IMR-90 (cell line): ENCODE measurements at regions not wholly inside any gene's neighbourhood (a gene's known extent, or its start where the extent isn't known, plus 50 kb on each side); places are given as distances from the start of the nearest gene placed in this dataset.

Experiments used
- ATAC-seq: fragments of 200-7000 bp; cut with Tn5 transposase; 2 replicates; pipeline ENCODE4 v1.9.1; 2020; ENCODE audit warnings: low read depth, mild to moderate bottlenecking, moderate library complexity
- BruUV-seq: library from RNA; stranded (reverse); fragments of 400-500 nt; replicated peaks from 2 replicates; lab custom pipeline; 2021; lab: Mats Ljungman, UMichigan
- CTCF ChIA-PET: fragments of 300-600 bp; formaldehyde crosslinking; extraction: SDS; loops from one replicate; lab custom pipeline; 2021; ENCODE audit warnings: antibody characterized with exemption; lab: Yijun Ruan, JAX
- POLR2A ChIA-PET: fragments of 300-600 bp; sonication (Branson Sonifier 250); formaldehyde crosslinking; loops from one replicate; lab custom pipeline; 2022; ENCODE audit warnings: antibody characterized with exemption; ENCODE audit not compliant: unreplicated experiment; lab: Charles Lee
- DNase-seq: peaks from one replicate; pipeline ENCODE4 v3.0.0; 2013
- H2AFZ ChIP-seq: replicated peaks from 2 replicates; pipeline ENCODE3; 2013; ENCODE audit warnings: low read length, mild to moderate bottlenecking; ENCODE audit not compliant: poor library complexity
- H2AK5ac ChIP-seq: 2 replicates; pipeline ENCODE4 v1.6.1; 2013; ENCODE audit warnings: low read depth, low read length, inconsistent platforms
- H2AK9ac ChIP-seq: replicated peaks from 2 replicates; pipeline ENCODE3; 2013; ENCODE audit warnings: mild to moderate bottlenecking, low read depth, low read length, moderate library complexity; ENCODE audit not compliant: poor library complexity
- H2BK120ac ChIP-seq: 2 replicates; pipeline ENCODE4 v1.6.1; 2013; ENCODE audit warnings: low read depth, low read length, inconsistent platforms
- H2BK15ac ChIP-seq: 3 replicates; pipeline ENCODE4 v1.6.1; 2013; ENCODE audit warnings: low read depth, low read length, inconsistent platforms
- H2BK20ac ChIP-seq: 2 replicates; pipeline ENCODE4 v1.6.1; 2013; ENCODE audit warnings: low read depth, mild to moderate bottlenecking, inconsistent platforms, low read length, moderate library complexity
- H2BK5ac ChIP-seq: 2 replicates; pipeline ENCODE4 v1.6.1; 2013; ENCODE audit warnings: mild to moderate bottlenecking, low read depth, low read length, inconsistent platforms; ENCODE audit not compliant: poor library complexity, severe bottlenecking
- H3K14ac ChIP-seq: replicated peaks from 2 replicates; pipeline ENCODE4 v1.6.1; 2013; ENCODE audit warnings: low read depth, low read length, inconsistent platforms
- H3K18ac ChIP-seq: 2 replicates; pipeline ENCODE4 v1.6.1; 2013; ENCODE audit warnings: low read depth, low read length, control low read depth
- H3K23ac ChIP-seq: 2 replicates; pipeline ENCODE4 v1.6.1; 2013; ENCODE audit warnings: low read depth, low read length, inconsistent platforms
- H3K27ac ChIP-seq: 2 replicates; pipeline ENCODE4 v1.5.1; 2013; ENCODE audit warnings: mild to moderate bottlenecking, control low read depth, low read length; ENCODE audit not compliant: insufficient read depth
- H3K27me3 ChIP-seq: 2 replicates; pipeline ENCODE4 v1.6.1; 2013; ENCODE audit warnings: low read length; ENCODE audit not compliant: control insufficient read depth, insufficient read depth
- H3K36me3 ChIP-seq: 2 replicates; pipeline ENCODE4 v1.6.1; 2013; ENCODE audit warnings: low read length, mixed read lengths; ENCODE audit not compliant: control insufficient read depth, insufficient read depth
- H3K4ac ChIP-seq: 2 replicates; pipeline ENCODE4 v1.6.1; 2013; ENCODE audit warnings: low read depth, low read length, inconsistent platforms
- H3K4me1 ChIP-seq: 2 replicates; pipeline ENCODE4 v1.6.1; 2013; ENCODE audit warnings: low read length, mixed read lengths; ENCODE audit not compliant: control insufficient read depth, insufficient read depth
- H3K4me2 ChIP-seq: 2 replicates; pipeline ENCODE4 v1.6.1; 2013; ENCODE audit warnings: low read depth, mild to moderate bottlenecking, control low read depth, low read length, moderate library complexity
- H3K4me3 ChIP-seq: 2 replicates; pipeline ENCODE4 v1.5.1; 2013; ENCODE audit warnings: low read depth, mild to moderate bottlenecking, control low read depth, low read length, moderate library complexity; ENCODE audit not compliant: insufficient read depth
- H3K56ac ChIP-seq: 2 replicates; pipeline ENCODE4 v1.6.1; 2013; ENCODE audit warnings: low read length, inconsistent platforms; ENCODE audit not compliant: insufficient read depth; ENCODE audit errors: extremely low read depth
- H3K79me1 ChIP-seq, 2 experiments: 2 replicates each; pipeline ENCODE4 v1.6.1; 2013; ENCODE audit warnings: low read length in 2 of 2, inconsistent platforms in 1 of 2, low read depth in 1 of 2
- H3K9ac ChIP-seq: 2 replicates; pipeline ENCODE4 v1.6.1; 2013; ENCODE audit warnings: low read depth, low read length, control low read depth
- H3K9me1 ChIP-seq: 2 replicates; pipeline ENCODE4 v1.6.1; 2013; ENCODE audit warnings: low read length, inconsistent platforms; ENCODE audit not compliant: insufficient read depth
- H3K9me3 ChIP-seq: 2 replicates; pipeline ENCODE4 v1.6.1; 2013; ENCODE audit warnings: low read length; ENCODE audit not compliant: control insufficient read depth, insufficient read depth
- H4K20me1 ChIP-seq: 2 replicates; pipeline ENCODE4 v1.6.1; 2013; ENCODE audit warnings: low read length, inconsistent platforms; ENCODE audit not compliant: insufficient read depth
- H4K5ac ChIP-seq: 2 replicates; pipeline ENCODE4 v1.6.1; 2013; ENCODE audit warnings: mild to moderate bottlenecking, low read depth, low read length, control low read depth
- H4K8ac ChIP-seq, 2 experiments: 2 replicates each; pipeline ENCODE4 v1.6.1; 2013; ENCODE audit warnings: low read depth in 2 of 2, low read length in 2 of 2, control low read depth in 1 of 2, inconsistent platforms in 1 of 2
- H4K91ac ChIP-seq: 2 replicates; pipeline ENCODE4 v1.6.1; 2013; ENCODE audit warnings: low read depth, low read length, inconsistent platforms; ENCODE audit not compliant: insufficient read depth
- BHLHE40 ChIP-seq: fragments of 150-350 bp; IDR thresholded peaks from 2 replicates; pipeline ENCODE4 v1.6.1; 2016; ENCODE audit warnings: mild to moderate bottlenecking, low read depth, low read length
- CEBPB ChIP-seq: IDR thresholded peaks from 2 replicates; pipeline ENCODE4 v1.6.1; 2012; ENCODE audit warnings: low read depth, low read length, improper control_type of control experiment
- CHD1 ChIP-seq: IDR thresholded peaks from 2 replicates; pipeline ENCODE4 v1.6.1; 2012; ENCODE audit warnings: low read depth, low read length, improper control_type of control experiment
- FOS ChIP-seq: fragments of 150-350 bp; IDR thresholded peaks from 2 replicates; pipeline ENCODE4 v1.6.1; 2016; ENCODE audit warnings: low read depth, low read length
- MAFK ChIP-seq: IDR thresholded peaks from 2 replicates; pipeline ENCODE4 v1.6.1; 2012; ENCODE audit warnings: low read depth, low read length, improper control_type of control experiment
- MAZ ChIP-seq: IDR thresholded peaks from 2 replicates; pipeline ENCODE4 v1.6.1; 2012; ENCODE audit warnings: low read depth, mild to moderate bottlenecking, low read length, improper control_type of control experiment, moderate library complexity, borderline replicate concordance
- MXI1 ChIP-seq: IDR thresholded peaks from 2 replicates; pipeline ENCODE4 v1.6.1; 2012; ENCODE audit warnings: low read depth, mild to moderate bottlenecking, low read length, moderate library complexity, borderline replicate concordance
- RAD21 ChIP-seq: IDR thresholded peaks from 2 replicates; pipeline ENCODE4 v1.6.1; 2012; ENCODE audit warnings: low read length, improper control_type of control experiment
- RCOR1 ChIP-seq: IDR thresholded peaks from 2 replicates; pipeline ENCODE4 v1.6.1; 2012; ENCODE audit warnings: mild to moderate bottlenecking, low read length, improper control_type of control experiment; ENCODE audit not compliant: insufficient replicate concordance
- RFX5 ChIP-seq: IDR thresholded peaks from 2 replicates; pipeline ENCODE4 v1.8.0; 2012; ENCODE audit warnings: low read depth, mild to moderate bottlenecking, low read length, moderate library complexity
- SMC3 ChIP-seq: fragments of 150-350 bp; IDR thresholded peaks from 2 replicates; pipeline ENCODE4 v1.6.1; 2016; ENCODE audit warnings: low read depth, mild to moderate bottlenecking, antibody characterized with exemption, low read length, moderate library complexity
- WGBS, 2 experiments: methylation state at CpG; one replicate each; pipeline versions ENCODE4 v1.1.5 to v1.1.7; 2013; ENCODE audit warnings: missing lambda C conversion rate in 2 of 2; ENCODE audit not compliant: insufficient read length in 1 of 2; ENCODE audit errors: extremely low coverage in 2 of 2; 5-methylcytosine and 5-hydroxymethylcytosine counted together
- dilution Hi-C: fragments of 300-500 bp; cut with HindIII; formaldehyde crosslinking; loops from one replicate; pipeline ENCODE4 v1.14.3; 2018; ENCODE audit warnings: low sequenced_read_pairs; ENCODE audit not compliant: unreplicated experiment
- in situ Hi-C: fragments of 300-500 bp; cut with MboI; formaldehyde crosslinking; loops from 3 replicates; pipeline ENCODE4 v1.14.3; 2019; ENCODE audit warnings: low sequenced_read_pairs, inconsistent platforms, mixed read lengths
- intact Hi-C: fragments of 100-400 bp; cut with micrococcal nuclease; formaldehyde crosslinking; loops from 2 replicates; pipeline ENCODE4 v1.10.0; 2022
- TF ChIP-seq, protein P1 (sequence below): conservative IDR thresholded peaks from 2 replicates; pipeline ENCODE4 v1.5.1; 2012; ENCODE audit warnings: mild to moderate bottlenecking, low read depth, low read length, improper control_type of control experiment
- TF ChIP-seq, protein P2 (sequence below): fragments of 150-350 bp; IDR thresholded peaks from 2 replicates; pipeline ENCODE4 v1.6.1; 2016; ENCODE audit warnings: low read depth, mild to moderate bottlenecking, low read length, moderate library complexity, borderline replicate concordance

DNA sequence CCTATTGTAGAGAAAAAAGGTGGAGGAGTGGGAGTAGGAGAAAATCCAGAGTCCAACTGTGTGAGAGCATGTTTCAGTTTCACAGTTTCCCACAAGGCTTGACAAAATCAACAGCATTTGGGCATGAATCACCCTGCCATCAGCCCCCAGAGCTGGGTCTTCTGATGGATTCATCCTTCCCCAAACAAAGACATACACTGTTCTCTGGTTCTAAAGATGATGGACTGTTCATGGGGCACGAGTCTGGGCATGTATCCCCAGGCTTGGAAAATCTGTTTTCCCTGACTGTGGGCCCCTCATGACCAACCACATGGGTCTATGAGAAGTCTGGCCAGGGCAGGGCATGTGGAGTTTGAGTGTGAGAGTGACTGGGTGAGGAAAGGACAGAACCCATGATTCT, 210.4 kb upstream of the IRX5 start:
- no peak overlapping the region for H4K5ac ChIP-seq
- no peak overlapping the region for H3K9ac ChIP-seq
- no peak overlapping the region for H3K4ac ChIP-seq
- no peak for ATAC-seq
- no peaks in the 10 kb centered on the region for H3K9me1 ChIP-seq
- H2BK15ac ChIP-seq: no peak overlapping the region
- no peak overlapping the region for H3K14ac ChIP-seq
- H3K27ac ChIP-seq: no peak overlapping the region
- dilution Hi-C loops: no loop called here
- WGBS, 2 experiments: no CpG with 5 or more reads among the region's 1 CpG
- ChIA-PET POLR2A (no interaction called here), CTCF (no interaction called here)
- no peak overlapping the region for H2AK5ac ChIP-seq
- H3K4me3 ChIP-seq: no peak overlapping the region
- H2AK9ac ChIP-seq: no peak overlapping the region
- no peaks in the 10 kb centered on the region for H3K4me1 ChIP-seq
- no peak overlapping the region for H2BK20ac ChIP-seq
- no peak overlapping the region for H4K8ac ChIP-seq
- DNase-seq: no peak
- no peak overlapping the region for H3K4me2 ChIP-seq
- no peak for TF ChIP-seq MAFK
- no peak for TF ChIP-seq RFX5
- TF ChIP-seq RAD21: no peak
- no peak for TF ChIP-seq MXI1
- TF ChIP-seq SMC3: no peak
- TF ChIP-seq, protein P1, sequence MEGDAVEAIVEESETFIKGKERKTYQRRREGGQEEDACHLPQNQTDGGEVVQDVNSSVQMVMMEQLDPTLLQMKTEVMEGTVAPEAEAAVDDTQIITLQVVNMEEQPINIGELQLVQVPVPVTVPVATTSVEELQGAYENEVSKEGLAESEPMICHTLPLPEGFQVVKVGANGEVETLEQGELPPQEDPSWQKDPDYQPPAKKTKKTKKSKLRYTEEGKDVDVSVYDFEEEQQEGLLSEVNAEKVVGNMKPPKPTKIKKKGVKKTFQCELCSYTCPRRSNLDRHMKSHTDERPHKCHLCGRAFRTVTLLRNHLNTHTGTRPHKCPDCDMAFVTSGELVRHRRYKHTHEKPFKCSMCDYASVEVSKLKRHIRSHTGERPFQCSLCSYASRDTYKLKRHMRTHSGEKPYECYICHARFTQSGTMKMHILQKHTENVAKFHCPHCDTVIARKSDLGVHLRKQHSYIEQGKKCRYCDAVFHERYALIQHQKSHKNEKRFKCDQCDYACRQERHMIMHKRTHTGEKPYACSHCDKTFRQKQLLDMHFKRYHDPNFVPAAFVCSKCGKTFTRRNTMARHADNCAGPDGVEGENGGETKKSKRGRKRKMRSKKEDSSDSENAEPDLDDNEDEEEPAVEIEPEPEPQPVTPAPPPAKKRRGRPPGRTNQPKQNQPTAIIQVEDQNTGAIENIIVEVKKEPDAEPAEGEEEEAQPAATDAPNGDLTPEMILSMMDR: no peak
- TF ChIP-seq, protein P2, sequence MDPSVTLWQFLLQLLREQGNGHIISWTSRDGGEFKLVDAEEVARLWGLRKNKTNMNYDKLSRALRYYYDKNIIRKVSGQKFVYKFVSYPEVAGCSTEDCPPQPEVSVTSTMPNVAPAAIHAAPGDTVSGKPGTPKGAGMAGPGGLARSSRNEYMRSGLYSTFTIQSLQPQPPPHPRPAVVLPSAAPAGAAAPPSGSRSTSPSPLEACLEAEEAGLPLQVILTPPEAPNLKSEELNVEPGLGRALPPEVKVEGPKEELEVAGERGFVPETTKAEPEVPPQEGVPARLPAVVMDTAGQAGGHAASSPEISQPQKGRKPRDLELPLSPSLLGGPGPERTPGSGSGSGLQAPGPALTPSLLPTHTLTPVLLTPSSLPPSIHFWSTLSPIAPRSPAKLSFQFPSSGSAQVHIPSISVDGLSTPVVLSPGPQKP: no peak
- no peak for TF ChIP-seq BHLHE40
- TF ChIP-seq FOS: no peak
- TF ChIP-seq CEBPB: no peak
- TF ChIP-seq CHD1: no peak
- TF ChIP-seq RCOR1: no peak
- no peak for TF ChIP-seq MAZ
- peaks cover 3% of the 10 kb centered on the region for H3K9me3 ChIP-seq
- H3K36me3 ChIP-seq: no peaks in the 10 kb centered on the region
- BruUV-seq: no TSS peak
- H2AFZ ChIP-seq: no peak overlapping the region
- intact Hi-C loops: no loop called here
- H3K18ac ChIP-seq: no peak overlapping the region
- no peak overlapping the region for H3K56ac ChIP-seq
- no peaks in the 10 kb centered on the region for H4K20me1 ChIP-seq
- H2BK5ac ChIP-seq: no peak overlapping the region
- in situ Hi-C loops: no loop called here
- no peak overlapping the region for H3K23ac ChIP-seq
- no peak overlapping the region for H2BK120ac ChIP-seq
- no peak overlapping the region for H4K91ac ChIP-seq
- no peaks in the 10 kb centered on the region for H3K27me3 ChIP-seq
- no peaks in the 10 kb centered on the region for H3K79me1 ChIP-seq
